Body of pancreas (tissue), 4 donors: ENCODE measurements at regions not wholly inside any gene's neighbourhood (a gene's known extent, or its start where the extent isn't known, plus 50 kb on each side); places are given as distances from the start of the nearest gene placed in this dataset.

Experiments
- ATAC-seq: fragments of 150-250 bp; one replicate; pipeline ENCODE4 v1.9.1; 2016
- DNase-seq, 4 donors: peaks; one replicate each; pipeline ENCODE4 v3.0.0-alpha.2; 2019
- H3K27ac ChIP-seq, 4 donors: fragments of 200-600 bp; sonication (generic); 1 replicate in 3 of 4; 2 replicates in 1 of 4; pipeline versions ENCODE4 v1.5.1 to v1.6.1; 2016 to 2019; ENCODE audit warnings: mild to moderate bottlenecking in 1 of 4, mixed read lengths in 1 of 4, moderate library complexity in 1 of 4
- H3K27me3 ChIP-seq, 2 donors: fragments of 200-600 bp; sonication (generic); one replicate each; pipeline ENCODE4 v1.6.0; 2016; ENCODE audit warnings: mild to moderate bottlenecking in 1 of 2
- H3K36me3 ChIP-seq, 2 donors: fragments of 200-600 bp; sonication (generic); replicated peaks in 1 of 2; 2 replicates each; pipeline ENCODE4 v1.5.1; 2016; ENCODE audit warnings: low read depth in 2 of 2; ENCODE audit not compliant: insufficient read depth in 1 of 2
- H3K4me1 ChIP-seq: fragments of 200-600 bp; sonication (generic); one replicate; pipeline ENCODE4 v1.6.0; 2016
- H3K4me3 ChIP-seq, 2 donors: fragments of 200-600 bp; sonication (generic); 1 replicate in 1 of 2; 2 replicates in 1 of 2; pipeline ENCODE4 v1.5.1; 2016 to 2019
- H3K9me3 ChIP-seq, 3 donors: fragments of 200-600 bp; sonication (generic); 1 replicate in 2 of 3; 2 replicates in 1 of 3; pipeline ENCODE4 v1.5.1; 2016
- CTCF ChIP-seq, 7 experiments: fragments of 450-650 bp in 4 of 7; fragments of 200-600 bp in 3 of 7; sonication (generic) in 3 of 7; IDR thresholded peaks; one replicate each; pipeline ENCODE4 v1.5.1; 2016 to 2019; ENCODE audit warnings: antibody characterized with exemption in 7 of 7
- POLR2A ChIP-seq, 3 donors: fragments of 450-650 bp; IDR thresholded peaks; one replicate each; pipeline ENCODE4 v1.6.1; 2016; ENCODE audit warnings: antibody characterized with exemption in 3 of 3, mild to moderate bottlenecking in 2 of 3
- WGBS, 2 donors: methylation state at CpG; one replicate each; pipeline ENCODE4 v1.1.5; 2017; 5-methylcytosine and 5-hydroxymethylcytosine counted together
- intact Hi-C: fragments of 100-400 bp; cut with DNase I; formaldehyde crosslinking; loops from one replicate; pipeline ENCODE4 v1.15.1; 2023

- Histone ChIP-seq H3K27me3 (no peaks in the 10 kb centered on the region), H3K4me3 (peak overlapping the region in 1 of 2 donors; percentile 37), H3K4me1 (peaks cover 60% of the 10 kb centered on the region), H3K27ac (peak overlapping the region; percentile 60 to 100 (median 100)), H3K9me3 (no peaks in the 10 kb centered on the region), H3K36me3 (no peaks in the 10 kb centered on the region)
- intact Hi-C loops, result no loop called here
- DNase-seq, result no peak
- WGBS, 2 donors, result 3 to 8% methylated on average over 10 of the region's 10 CpGs
- ATAC-seq, result no peak
- TF ChIP-seq CTCF (IDR thresholded peaks at IDR 0.05), result no peak
- TF ChIP-seq POLR2A (IDR thresholded peaks at IDR 0.05), result no peak
Measured at GRCh38 chr9:94168203-94169000, 84.1 kb downstream of the PTPDC1 start.

GRCh38 chr9:94169968-94170367 is 85.7 kb downstream of the PTPDC1 start:
- Histone ChIP-seq H3K9me3 (no peaks in the 10 kb centered on the region), H3K36me3 (no peaks in the 10 kb centered on the region), H3K27ac (peak overlapping the region in 1 of 4 donors; percentile 30), H3K27me3 (no peaks in the 10 kb centered on the region), H3K4me3 (no peak overlapping the region), H3K4me1 (peaks cover 76% of the 10 kb centered on the region)
- intact Hi-C loops, result no loop called here
- DNase-seq (no peak), ATAC-seq (no peak)
- TF ChIP-seq POLR2A (IDR thresholded peaks at IDR 0.05) (no peak), CTCF (IDR thresholded peaks at IDR 0.05) (no peak)

- H3K4me3 ChIP-seq, result no peak overlapping the region
- TF ChIP-seq POLR2A (IDR thresholded peaks at IDR 0.05) (no peak), CTCF (IDR thresholded peaks at IDR 0.05) (no peak)
- H3K9me3 ChIP-seq, result no peaks in the 10 kb centered on the region
- WGBS, 2 donors, result 56 to 58% methylated on average over 3 of the region's 3 CpGs
- no peaks in the 10 kb centered on the region for H3K27me3 ChIP-seq
- intact Hi-C loops, result no loop called here
- no peak overlapping the region for H3K27ac ChIP-seq
- H3K36me3 ChIP-seq, result peaks cover 5% of the 10 kb centered on the region in 2 donors
- H3K4me1 ChIP-seq, result peaks cover 96% of the 10 kb centered on the region
- no peak for DNase-seq
- ATAC-seq, result no peak
Measured at GRCh38 chr9:94173632-94174031, 85.5 kb upstream of the ZNF169 start.

- 21 to 43% methylated on average over 1 of the region's 1 CpG for WGBS, 2 donors
- H3K4me1 ChIP-seq, result peaks cover 96% of the 10 kb centered on the region
- peaks cover 5% of the 10 kb centered on the region in 2 donors for H3K36me3 ChIP-seq
- ATAC-seq, result no peak
- no peaks in the 10 kb centered on the region for H3K9me3 ChIP-seq
- H3K27me3 ChIP-seq, result no peaks in the 10 kb centered on the region
- H3K4me3 ChIP-seq, result no peak overlapping the region
- TF ChIP-seq CTCF (IDR thresholded peaks at IDR 0.05) (no peak), POLR2A (IDR thresholded peaks at IDR 0.05) (no peak)
- no peak for DNase-seq
- H3K27ac ChIP-seq, result no peak overlapping the region
- intact Hi-C loops, result no loop called here
Measured at GRCh38 chr9:94174164-94174563, 84.9 kb upstream of the ZNF169 start.

- intact Hi-C loops, result no loop called here
- Histone ChIP-seq H3K4me1 (peaks cover 83% of the 10 kb centered on the region), H3K4me3 (no peak overlapping the region), H3K27ac (no peak overlapping the region), H3K27me3 (no peaks in the 10 kb centered on the region), H3K9me3 (no peaks in the 10 kb centered on the region), H3K36me3 (peaks cover 5% of the 10 kb centered on the region in 2 donors)
- TF ChIP-seq POLR2A (IDR thresholded peaks at IDR 0.05) (no peak), CTCF (IDR thresholded peaks at IDR 0.05) (no peak)
- DNase-seq (no peak), ATAC-seq (no peak)
- 56 to 61% methylated on average over 5 of the region's 5 CpGs for WGBS, 2 donors
Measured at GRCh38 chr9:94175669-94176068, 83.4 kb upstream of the ZNF169 start.
